Neural progenitor cell (in vitro differentiated cells): ENCODE measurements at regions not wholly inside any gene's neighbourhood (a gene's known extent, or its start where the extent isn't known, plus 50 kb on each side); places are given as distances from the start of the nearest gene placed in this dataset.

Experiments used
- EZH2phosphoT487 ChIP-seq: fragments of 200-600 bp; sonication (generic); IDR thresholded peaks from 2 replicates; pipeline ENCODE4 v1.6.1; 2017; ENCODE audit warnings: antibody characterized with exemption
- TF ChIP-seq, protein P1 (sequence below): fragments of 200-600 bp; sonication (generic); IDR thresholded peaks from 2 replicates; pipeline ENCODE4 v1.5.1; 2017; ENCODE audit warnings: antibody characterized with exemption, mild to moderate bottlenecking

GRCh38 chr2:43134571-43134889 is 91.9 kb downstream of the ZFP36L2 start:
- TF ChIP-seq, protein P1, sequence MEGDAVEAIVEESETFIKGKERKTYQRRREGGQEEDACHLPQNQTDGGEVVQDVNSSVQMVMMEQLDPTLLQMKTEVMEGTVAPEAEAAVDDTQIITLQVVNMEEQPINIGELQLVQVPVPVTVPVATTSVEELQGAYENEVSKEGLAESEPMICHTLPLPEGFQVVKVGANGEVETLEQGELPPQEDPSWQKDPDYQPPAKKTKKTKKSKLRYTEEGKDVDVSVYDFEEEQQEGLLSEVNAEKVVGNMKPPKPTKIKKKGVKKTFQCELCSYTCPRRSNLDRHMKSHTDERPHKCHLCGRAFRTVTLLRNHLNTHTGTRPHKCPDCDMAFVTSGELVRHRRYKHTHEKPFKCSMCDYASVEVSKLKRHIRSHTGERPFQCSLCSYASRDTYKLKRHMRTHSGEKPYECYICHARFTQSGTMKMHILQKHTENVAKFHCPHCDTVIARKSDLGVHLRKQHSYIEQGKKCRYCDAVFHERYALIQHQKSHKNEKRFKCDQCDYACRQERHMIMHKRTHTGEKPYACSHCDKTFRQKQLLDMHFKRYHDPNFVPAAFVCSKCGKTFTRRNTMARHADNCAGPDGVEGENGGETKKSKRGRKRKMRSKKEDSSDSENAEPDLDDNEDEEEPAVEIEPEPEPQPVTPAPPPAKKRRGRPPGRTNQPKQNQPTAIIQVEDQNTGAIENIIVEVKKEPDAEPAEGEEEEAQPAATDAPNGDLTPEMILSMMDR: no peak
- TF ChIP-seq EZH2phosphoT487: no peak
